ENCODE measurements at regions not wholly inside any gene's neighbourhood (a gene's known extent, or its start where the extent isn't known, plus 50 kb on each side); places are given as distances from the start of the nearest gene placed in this dataset.
A peak's percentile ranks its signal among the peaks of the same experiment; 100 is the strongest.
"Not testable (repeated sequence)": the region's sequence is repeated elsewhere in the genome, so short reads cannot be mapped to it uniquely, and the experiment has no call there.

- TF ChIP-seq CTCF (IDR thresholded peaks at IDR 0.05; ENCODE audit: insufficient read depth, low read length): no peak
- DNase-seq (ENCODE audit: low read depth): no peak
- no peak overlapping the region for H3K4me3 ChIP-seq (ENCODE audit: low read depth, low read length)
Measured at GRCh38 chr12:67107751-67108269, 161.3 kb upstream of the CAND1 start.

GRCh38 chr12:67110345-67110744 lies 158.8 kb upstream of the CAND1 start:
- not testable (repeated sequence) for H3K4me3 ChIP-seq (ENCODE audit: low read depth, low read length); DNase-seq (ENCODE audit: low read depth)

GRCh38 chr12:67111182-67111581 lies 158.0 kb upstream of the CAND1 start:
- H3K4me3 ChIP-seq (ENCODE audit: low read depth, low read length): no peak overlapping the region
- TF ChIP-seq CTCF (IDR thresholded peaks at IDR 0.05; ENCODE audit: insufficient read depth, low read length): no peak
- no peak for DNase-seq (ENCODE audit: low read depth)

GRCh38 chr12:67112586-67112985 lies 156.6 kb upstream of the CAND1 start:
- no peak overlapping the region for H3K4me3 ChIP-seq (ENCODE audit: low read depth, low read length)
- TF ChIP-seq CTCF (IDR thresholded peaks at IDR 0.05; ENCODE audit: insufficient read depth, low read length): no peak
- DNase-seq (ENCODE audit: low read depth): no peak

- no peak for TF ChIP-seq CTCF (IDR thresholded peaks at IDR 0.05; ENCODE audit: insufficient read depth, low read length)
- no peak for DNase-seq (ENCODE audit: low read depth)
- no peak overlapping the region for H3K4me3 ChIP-seq (ENCODE audit: low read depth, low read length)
Measured at GRCh38 chr12:67116134-67116533, 153.0 kb upstream of the CAND1 start.

- no peak overlapping the region for H3K4me3 ChIP-seq (ENCODE audit: low read depth, low read length)
- DNase-seq (ENCODE audit: low read depth): no peak
- no peak for TF ChIP-seq CTCF (IDR thresholded peaks at IDR 0.05; ENCODE audit: insufficient read depth, low read length)
Measured at GRCh38 chr12:67122584-67122983, 146.6 kb upstream of the CAND1 start.

- no peak overlapping the region for H3K4me3 ChIP-seq (ENCODE audit: low read depth, low read length)
- TF ChIP-seq CTCF (IDR thresholded peaks at IDR 0.05; ENCODE audit: insufficient read depth, low read length): no peak
- DNase-seq (ENCODE audit: low read depth): peak; percentile 8
Measured at GRCh38 chr12:67137256-67137655, 131.9 kb upstream of the CAND1 start.

Measured in fibroblast of the aortic adventitia (primary cell).